Stimulated activated CD8-positive, alpha-beta memory T cell treated with anti-CD3 and anti-CD28 coated beads, Interleukin-4, amount 100 ng/mL, for 24 hours (primary cell): ENCODE measurements at regions not wholly inside any gene's neighbourhood (a gene's known extent, or its start where the extent isn't known, plus 50 kb on each side); places are given as distances from the start of the nearest gene placed in this dataset.
"Not testable (repeated sequence)": the region's sequence is repeated elsewhere in the genome, so short reads cannot be mapped to it uniquely, and the experiment has no call there.

Experiments
- DNase-seq: peaks from one replicate; pipeline ENCODE4 v3.0.0-alpha.2; 2020; ENCODE audit warnings: low read depth

GRCh38 chr3:82509106-82509842 is 747.8 kb upstream of the GBE1 start:
- DNase-seq: no peak

GRCh38 chr3:82506204-82506603 is 744.8 kb upstream of the GBE1 start:
- DNase-seq: no peak

GRCh38 chr3:82505079-82505756 is 743.8 kb upstream of the GBE1 start:
- no peak for DNase-seq

- DNase-seq: no peak
These were observed 736.7 kb upstream of the GBE1 start for GRCh38 chr3:82498186-82498585.

GRCh38 chr3:82496890-82497560 is 735.6 kb upstream of the GBE1 start:
- DNase-seq: no peak

- DNase-seq: no peak
These were observed 734.2 kb upstream of the GBE1 start for GRCh38 chr3:82495655-82496054.

- no peak for DNase-seq
These were observed 733.6 kb upstream of the GBE1 start for GRCh38 chr3:82494977-82495489.

GRCh38 chr3:82493858-82494257 is 732.4 kb upstream of the GBE1 start:
- DNase-seq: no peak

- DNase-seq: no peak
These were observed 713.9 kb upstream of the GBE1 start for GRCh38 chr3:82475306-82475705.

GRCh38 chr3:82474711-82475110 is 713.3 kb upstream of the GBE1 start:
- DNase-seq: no peak

GRCh38 chr3:82473864-82474541 is 712.6 kb upstream of the GBE1 start:
- DNase-seq: no peak

- DNase-seq: no peak
These were observed 705.6 kb upstream of the GBE1 start for GRCh38 chr3:82467051-82467450.

GRCh38 chr3:82462977-82463376 is 701.5 kb upstream of the GBE1 start:
- no peak for DNase-seq

- DNase-seq: no peak
These were observed 699.8 kb upstream of the GBE1 start for GRCh38 chr3:82461049-82461889.

GRCh38 chr3:82448320-82448719 is 686.9 kb upstream of the GBE1 start:
- no peak for DNase-seq

GRCh38 chr3:82428821-82429220 is 667.4 kb upstream of the GBE1 start:
- not testable (repeated sequence) for DNase-seq

GRCh38 chr3:82424031-82424339 is 662.5 kb upstream of the GBE1 start:
- no peak for DNase-seq

GRCh38 chr3:82423268-82424030 is 662.0 kb upstream of the GBE1 start:
- DNase-seq: no peak

GRCh38 chr3:82416830-82417229 is 655.4 kb upstream of the GBE1 start:
- DNase-seq: no peak

GRCh38 chr3:82416349-82416748 is 654.9 kb upstream of the GBE1 start:
- DNase-seq: no peak

- DNase-seq: no peak
These were observed 651.7 kb upstream of the GBE1 start for GRCh38 chr3:82413171-82413570.
